ENCODE measurements at regions not wholly inside any gene's neighbourhood (a gene's known extent, or its start where the extent isn't known, plus 50 kb on each side); places are given as distances from the start of the nearest gene placed in this dataset.
A peak's percentile ranks its signal among the peaks of the same experiment; 100 is the strongest.

GRCh38 chr17:65349916-65350315, 211.5 kb downstream of the AXIN2 start:
- no peak for DNase-seq (ENCODE audit: low read depth, low spot score)
- peaks cover 9% of the 10 kb centered on the region for H3K9me3 Mint-ChIP-seq
- H3K4me3 Mint-ChIP-seq: no peak overlapping the region
- H3K27ac Mint-ChIP-seq (ENCODE audit: unreplicated experiment): no peak overlapping the region
- no peak for TF ChIP-seq CTCF (conservative IDR thresholded peaks at IDR 0.05)
- peaks cover 9% of the 10 kb centered on the region for H3K36me3 Mint-ChIP-seq (ENCODE audit: low read depth)
- H3K4me1 Mint-ChIP-seq: peaks cover 16% of the 10 kb centered on the region
- H3K27me3 Mint-ChIP-seq (ENCODE audit: low read depth): no peaks in the 10 kb centered on the region

GRCh38 chr17:65346166-65346565, 209.0 kb downstream of the RGS9 start:
- Mint-ChIP-seq H3K9me3 (peaks cover 7% of the 10 kb centered on the region), H3K36me3 (ENCODE audit: low read depth) (peaks cover 7% of the 10 kb centered on the region), H3K27me3 (ENCODE audit: low read depth) (no peaks in the 10 kb centered on the region)

GRCh38 chr17:65345261-65346005, 208.3 kb downstream of the RGS9 start:
- Mint-ChIP-seq H3K27me3 (ENCODE audit: low read depth) (no peaks in the 10 kb centered on the region), H3K27ac (ENCODE audit: unreplicated experiment) (peak overlapping the region; percentile 9)

More at GRCh38 chr17:65346166-65346565, 209.0 kb downstream of the RGS9 start:
- Mint-ChIP-seq H3K27ac (ENCODE audit: unreplicated experiment) (no peak overlapping the region), H3K4me3 (no peak overlapping the region), H3K4me1 (peaks cover 16% of the 10 kb centered on the region)
- no peak for DNase-seq (ENCODE audit: low read depth, low spot score)
- no peak for TF ChIP-seq CTCF (conservative IDR thresholded peaks at IDR 0.05)

GRCh38 chr17:65340401-65340800, 203.2 kb downstream of the RGS9 start:
- Mint-ChIP-seq H3K4me1 (peaks cover 3% of the 10 kb centered on the region), H3K4me3 (no peak overlapping the region), H3K9me3 (peaks cover 12% of the 10 kb centered on the region), H3K36me3 (ENCODE audit: low read depth) (peaks cover 2% of the 10 kb centered on the region), H3K27ac (ENCODE audit: unreplicated experiment) (no peak overlapping the region), H3K27me3 (ENCODE audit: low read depth) (no peaks in the 10 kb centered on the region)
- TF ChIP-seq CTCF (conservative IDR thresholded peaks at IDR 0.05): no peak
- DNase-seq (ENCODE audit: low read depth, low spot score): no peak

More at GRCh38 chr17:65345261-65346005, 208.3 kb downstream of the RGS9 start:
- Mint-ChIP-seq H3K4me3 (no peak overlapping the region), H3K9me3 (peaks cover 11% of the 10 kb centered on the region), H3K36me3 (ENCODE audit: low read depth) (peaks cover 5% of the 10 kb centered on the region), H3K4me1 (peaks cover 16% of the 10 kb centered on the region)
- TF ChIP-seq CTCF (conservative IDR thresholded peaks at IDR 0.05): no peak
- no peak for DNase-seq (ENCODE audit: low read depth, low spot score)

GRCh38 chr17:65334406-65334805, 197.2 kb downstream of the RGS9 start:
- H3K27ac Mint-ChIP-seq (ENCODE audit: unreplicated experiment): no peak overlapping the region
- peaks cover 6% of the 10 kb centered on the region for H3K9me3 Mint-ChIP-seq

More at GRCh38 chr17:65334406-65334805, 197.2 kb downstream of the RGS9 start:
- TF ChIP-seq CTCF (conservative IDR thresholded peaks at IDR 0.05): no peak
- DNase-seq (ENCODE audit: low read depth, low spot score): no peak
- Mint-ChIP-seq H3K36me3 (ENCODE audit: low read depth) (peaks cover 2% of the 10 kb centered on the region), H3K4me1 (peaks cover 4% of the 10 kb centered on the region), H3K4me3 (no peak overlapping the region), H3K27me3 (ENCODE audit: low read depth) (no peaks in the 10 kb centered on the region)

All from neural crest cell (in vitro differentiated cells).